DMS53 (cell line): ENCODE measurements at regions not wholly inside any gene's neighbourhood (a gene's known extent, or its start where the extent isn't known, plus 50 kb on each side); places are given as distances from the start of the nearest gene placed in this dataset.
A peak's percentile ranks its signal among the peaks of the same experiment; 100 is the strongest.

Experiments
- DNase-seq: peaks from one replicate; lab custom pipeline; 2025; lab: John Stamatoyannopoulos, UW

GRCh38 chr7:32428546-32428945, 61.6 kb downstream of the LSM5 start:
- DNase-seq, result no peak

- DNase-seq, result peak; percentile 88
Measured at GRCh38 chr7:32427769-32428291, 62.4 kb downstream of the LSM5 start.

DNA sequence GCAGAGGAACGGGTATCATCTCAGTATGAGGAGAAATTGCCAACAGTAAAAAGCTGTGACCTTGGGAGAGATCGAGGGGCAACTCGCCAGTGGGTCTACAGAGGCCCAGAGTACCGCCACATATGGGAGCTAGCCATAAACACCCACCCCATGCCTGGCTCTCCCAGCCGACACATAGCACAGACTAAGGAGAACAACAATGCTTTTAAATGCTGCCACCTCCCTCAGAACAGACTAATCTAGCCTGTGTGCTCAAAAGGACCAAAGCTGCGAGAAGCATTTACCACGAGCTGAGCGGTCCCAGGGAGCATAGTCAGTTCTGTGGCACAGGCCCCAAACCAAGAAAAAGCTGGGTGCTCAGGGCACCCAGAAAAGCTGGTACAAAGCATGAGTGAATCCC, 73.3 kb downstream of the LSM5 start:
- no peak for DNase-seq

GRCh38 chr7:32415936-32416335, 74.2 kb downstream of the LSM5 start:
- DNase-seq, result no peak

GRCh38 chr7:32415519-32415918, 74.7 kb downstream of the LSM5 start:
- no peak for DNase-seq

DNA sequence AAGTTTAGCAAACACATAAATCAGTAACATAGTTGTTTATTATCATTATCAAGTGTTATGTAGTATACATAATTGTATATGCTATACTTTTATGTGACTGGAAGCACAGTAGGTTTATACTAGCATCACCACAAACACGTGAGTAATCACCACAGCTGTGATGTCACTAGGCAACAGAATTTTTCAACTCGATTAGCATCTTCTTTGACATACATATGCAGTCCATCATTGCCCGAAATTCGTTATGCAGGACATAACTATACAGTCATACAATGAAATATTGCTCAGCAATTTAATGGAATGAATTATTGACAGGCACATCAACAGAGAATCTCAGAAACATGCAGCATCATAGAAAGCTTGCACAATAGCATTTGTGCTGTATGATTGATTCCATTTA, 77.7 kb downstream of the LSM5 start:
- no peak for DNase-seq

- no peak for DNase-seq
Measured at GRCh38 chr7:32410545-32410944, 79.6 kb downstream of the LSM5 start.

DNA sequence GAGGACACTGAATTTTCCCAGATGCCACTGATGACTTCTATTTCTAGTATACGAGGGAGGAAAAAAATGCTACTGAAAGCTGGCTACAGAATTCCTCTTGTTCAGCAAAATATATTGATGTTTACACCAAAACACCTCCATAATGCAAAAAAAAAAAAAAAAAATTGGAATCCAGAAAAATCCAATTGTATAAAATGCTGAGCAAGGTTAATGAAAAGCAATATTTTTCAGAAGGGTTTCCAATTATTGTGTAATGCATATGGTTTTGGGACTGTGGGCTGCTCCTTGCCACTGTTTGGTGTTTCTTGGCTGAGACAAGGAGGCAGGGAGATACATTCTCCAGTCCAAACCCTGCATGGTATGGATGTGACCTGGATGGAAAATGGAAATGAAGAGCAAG, 83.8 kb downstream of the LSM5 start:
- DNase-seq, result no peak

- DNase-seq, result no peak
Measured at GRCh38 chr7:32403463-32404229, 86.5 kb downstream of the LSM5 start.

DNA sequence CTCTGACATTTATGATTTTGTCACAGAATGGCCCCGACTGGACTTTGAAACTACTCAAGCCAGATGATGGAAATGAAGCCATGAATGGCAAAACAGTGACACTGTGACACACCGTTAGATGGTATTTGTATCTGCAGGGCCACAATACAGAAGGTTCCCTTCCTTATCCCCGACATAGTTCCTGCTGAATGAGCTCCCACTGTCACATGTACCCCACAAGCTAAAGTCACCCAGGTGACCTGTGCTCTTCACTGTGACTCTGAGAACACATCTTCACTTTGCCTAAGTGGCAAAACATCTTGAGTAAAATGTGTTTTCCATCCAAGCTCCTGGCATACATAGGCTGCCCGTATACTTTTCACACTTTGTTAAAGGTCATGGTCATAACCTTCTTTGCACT, 89.5 kb downstream of the LSM5 start:
- DNase-seq, result no peak

DNA sequence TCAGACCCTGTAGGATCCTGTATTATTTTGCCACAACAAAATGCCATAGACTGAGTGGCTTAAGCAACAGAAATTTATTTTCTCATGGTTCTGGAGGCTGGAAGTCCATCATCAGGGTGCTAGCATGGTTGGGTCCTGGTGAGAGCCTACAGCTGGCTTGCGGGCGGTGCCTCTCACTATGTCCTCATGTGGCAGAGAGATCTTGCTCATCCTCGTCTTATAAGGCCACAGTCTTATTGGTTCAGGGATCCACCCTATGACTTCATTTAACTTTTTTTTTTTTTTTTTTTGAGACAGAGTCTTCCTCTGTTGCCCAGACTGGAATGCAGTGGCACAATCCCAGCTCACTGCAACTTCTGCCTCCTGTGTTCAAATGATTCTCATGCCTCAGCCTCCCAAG, 90.9 kb downstream of the LSM5 start:
- no peak for DNase-seq

DNA sequence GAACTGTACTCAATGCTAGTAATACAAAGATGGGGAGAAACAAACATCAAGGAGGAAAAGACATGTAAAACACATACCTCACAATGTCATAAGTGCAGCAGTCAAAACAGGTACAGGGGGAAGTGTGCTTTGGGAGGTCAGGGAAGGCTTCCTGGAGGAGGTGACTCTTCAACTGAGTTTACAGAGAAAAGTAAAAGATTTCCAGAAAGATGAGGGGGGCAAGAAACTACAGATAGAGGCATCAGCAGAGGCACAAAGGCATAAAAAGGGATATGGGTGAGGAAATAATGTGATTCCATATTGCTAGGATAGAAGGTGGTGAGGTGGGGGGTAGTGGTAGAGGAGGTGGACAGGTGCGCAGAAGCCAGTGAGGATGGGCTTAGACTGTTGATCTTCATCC, 95.0 kb downstream of the LSM5 start:
- no peak for DNase-seq

DNA sequence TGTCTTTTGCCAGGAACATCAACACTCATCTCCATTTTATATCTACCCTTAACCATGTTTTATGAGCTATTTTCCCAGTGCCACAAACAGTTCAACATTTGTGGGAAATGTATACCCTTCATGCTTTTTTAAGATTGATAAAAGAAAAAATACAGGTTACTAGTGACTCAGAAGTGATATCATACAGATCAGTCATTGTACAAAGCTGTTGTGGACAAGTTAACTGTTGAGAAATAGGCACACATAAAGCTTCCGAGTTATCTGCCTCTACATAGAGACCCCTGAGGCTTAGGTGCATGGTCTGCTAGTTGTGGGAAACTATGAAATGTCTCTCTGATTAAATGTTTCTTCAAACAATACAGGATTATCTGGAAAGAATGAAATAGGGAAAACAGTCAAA, 96.3 kb downstream of the LSM5 start:
- no peak for DNase-seq

GRCh38 chr7:32390210-32390609, 100.0 kb downstream of the LSM5 start:
- DNase-seq, result peak; percentile 60

DNA sequence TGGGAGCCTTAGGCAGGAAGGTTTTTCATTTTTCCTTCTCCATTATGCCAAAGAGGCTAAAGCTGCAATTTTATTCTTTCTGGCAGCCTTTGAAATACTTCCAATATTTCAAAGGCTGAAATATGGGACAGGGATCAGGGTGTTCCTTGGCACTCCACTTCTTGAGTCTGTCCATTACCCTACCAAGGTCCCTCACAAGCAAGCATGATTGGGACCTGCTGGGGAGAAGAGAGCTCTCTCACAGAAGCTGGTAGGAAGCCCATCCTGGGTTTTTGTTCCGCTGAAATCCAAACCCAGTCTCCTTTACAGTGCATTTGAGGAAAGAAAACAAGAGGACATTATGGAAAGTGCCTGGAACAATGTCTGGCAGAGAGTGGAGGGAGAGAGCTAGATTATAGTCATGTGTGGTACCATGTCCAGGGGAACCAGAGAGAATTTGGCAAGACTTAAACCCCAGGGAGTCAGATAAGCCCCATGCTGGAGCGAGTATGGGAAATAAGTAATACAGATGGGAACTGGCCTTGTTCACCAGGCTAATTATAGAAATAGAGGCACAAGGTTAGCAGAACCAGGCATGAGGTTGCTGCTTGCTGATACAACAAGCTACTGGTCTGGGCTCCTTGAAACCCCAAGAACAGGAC, 104.7 kb downstream of the LSM5 start:
- DNase-seq, result no peak

DNA sequence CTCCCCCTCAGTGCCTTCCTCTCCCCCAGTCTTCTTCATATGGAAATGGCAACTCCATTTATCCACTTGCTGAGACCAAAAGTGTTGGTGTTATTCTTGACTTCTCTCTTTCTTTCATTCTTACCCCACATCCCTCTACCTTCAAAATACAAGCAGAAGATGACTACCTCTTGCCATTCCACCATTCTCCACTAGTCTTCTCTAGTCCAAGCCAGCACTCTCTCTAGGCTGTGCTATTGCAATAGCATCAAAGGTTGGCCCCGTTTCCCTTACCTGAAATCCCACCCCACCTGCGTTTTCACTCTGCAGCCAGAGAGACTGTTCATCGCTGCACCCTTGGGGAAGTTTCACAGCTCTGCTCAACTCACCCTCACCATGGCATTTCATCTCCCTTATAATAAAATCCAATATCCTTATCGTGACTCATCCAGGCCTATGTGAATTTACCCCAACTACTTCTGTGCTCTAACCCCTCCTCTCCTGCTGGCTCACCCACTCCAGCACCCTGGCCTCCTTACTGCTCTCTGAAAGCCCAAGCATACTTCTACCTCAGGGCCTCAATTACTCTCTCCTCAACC, 109.1 kb downstream of the LSM5 start:
- DNase-seq, result peak; percentile 32

- DNase-seq, result no peak
Measured at GRCh38 chr7:32379510-32380112, 110.6 kb downstream of the LSM5 start.

GRCh38 chr7:32378988-32379387, 111.2 kb downstream of the LSM5 start:
- DNase-seq, result peak; percentile 44

- no peak for DNase-seq
Measured at GRCh38 chr7:32364581-32364980, 125.6 kb downstream of the LSM5 start.

GRCh38 chr7:32360127-32360526, 130.1 kb downstream of the LSM5 start:
- DNase-seq, result no peak

DNA sequence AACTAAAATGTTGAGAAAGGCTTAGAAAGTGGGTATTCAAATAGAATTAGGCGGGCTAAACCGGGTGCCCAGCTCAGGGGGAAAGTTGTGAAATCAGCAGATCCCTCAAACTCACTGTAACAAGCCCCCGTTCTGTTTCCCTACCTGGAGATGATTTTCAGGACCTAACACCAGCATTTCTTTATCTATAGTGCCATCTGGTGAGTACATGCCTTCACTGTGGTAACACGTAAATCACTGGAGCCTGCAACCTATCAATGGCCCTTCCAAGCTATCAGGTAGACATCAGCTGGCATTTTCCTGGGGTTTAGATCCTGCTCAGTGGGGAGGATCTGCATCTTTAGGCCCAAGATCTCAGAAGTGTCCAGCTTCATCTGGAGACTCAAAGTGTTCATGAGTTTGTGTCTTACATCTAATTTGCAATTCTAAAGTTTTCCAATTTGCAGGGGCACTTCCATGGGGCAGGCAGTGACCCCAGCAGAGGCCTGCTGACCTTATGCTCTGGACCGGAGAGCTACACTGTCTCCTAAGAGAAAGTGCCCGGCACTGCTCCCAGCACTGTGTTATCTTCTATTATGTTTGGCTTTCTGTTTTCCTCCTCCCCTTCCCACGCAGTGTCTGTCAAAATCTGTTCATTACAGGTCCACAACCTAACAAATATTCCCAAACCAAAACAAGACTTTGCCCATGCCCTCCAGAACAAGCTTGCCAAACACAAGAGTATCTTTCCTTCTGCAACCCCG, 132.5 kb downstream of the LSM5 start:
- DNase-seq, result peak; percentile 78

GRCh38 chr7:32347244-32347828, 142.8 kb downstream of the LSM5 start:
- peak; percentile 60 for DNase-seq
